Duodenal mucosa (tissue), 2 donors: ENCODE measurements at regions not wholly inside any gene's neighbourhood (a gene's known extent, or its start where the extent isn't known, plus 50 kb on each side); places are given as distances from the start of the nearest gene placed in this dataset.
"Not testable (repeated sequence)": the region's sequence is repeated elsewhere in the genome, so short reads cannot be mapped to it uniquely, and the experiment has no call there.

ENCODE experiments used
- H3K27ac ChIP-seq: one replicate; pipeline ENCODE4 v1.7.0; 2013; ENCODE audit warnings: low read depth, low read length
- H3K27me3 ChIP-seq, 2 donors: one replicate each; pipeline ENCODE4 v1.7.0; 2013; ENCODE audit warnings: low read length in 2 of 2, control low read depth in 1 of 2; ENCODE audit not compliant: insufficient read depth in 2 of 2, control insufficient read depth in 1 of 2
- H3K36me3 ChIP-seq, 2 donors: one replicate each; pipeline ENCODE4 v1.7.0; 2013; ENCODE audit warnings: low read length in 2 of 2, control low read depth in 1 of 2; ENCODE audit not compliant: insufficient read depth in 2 of 2, control insufficient read depth in 1 of 2
- H3K4me1 ChIP-seq, 2 donors: one replicate each; pipeline ENCODE4 v1.7.0; 2013; ENCODE audit warnings: low read length in 2 of 2, control low read depth in 1 of 2; ENCODE audit not compliant: insufficient read depth in 2 of 2, control insufficient read depth in 1 of 2
- H3K4me3 ChIP-seq, 2 donors: one replicate each; pipeline ENCODE4 v1.7.0; 2013; ENCODE audit warnings: low read length in 2 of 2, low read depth in 1 of 2
- H3K9ac ChIP-seq, 2 donors: one replicate each; pipeline ENCODE4 v1.7.0; 2013; ENCODE audit warnings: low read length in 2 of 2, low read depth in 1 of 2
- H3K9me3 ChIP-seq, 2 donors: one replicate each; pipeline ENCODE4 v1.7.0; 2013; ENCODE audit warnings: low read length in 2 of 2, control low read depth in 1 of 2; ENCODE audit not compliant: control insufficient read depth in 1 of 2

DNA sequence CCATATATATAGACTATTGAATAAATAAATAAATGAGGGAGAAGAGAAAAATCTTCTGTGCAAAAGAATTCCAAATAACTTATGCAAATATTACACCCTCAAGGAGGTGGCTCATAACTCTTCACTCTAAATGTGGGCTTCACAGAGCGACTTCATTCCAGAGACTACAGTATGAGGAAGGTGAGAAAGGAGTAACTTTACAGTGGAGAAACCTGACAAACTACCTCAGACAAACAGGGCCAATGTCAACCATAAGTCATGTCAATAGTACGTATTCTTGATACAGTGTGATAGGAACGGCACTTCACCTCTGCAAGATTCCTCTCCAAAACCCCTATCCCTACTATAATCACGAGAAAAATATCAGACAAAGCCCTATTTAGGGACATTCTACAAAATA is 158.4 kb upstream of the NAMPT start:
- H3K36me3 ChIP-seq: no peaks in the 10 kb centered on the region

DNA sequence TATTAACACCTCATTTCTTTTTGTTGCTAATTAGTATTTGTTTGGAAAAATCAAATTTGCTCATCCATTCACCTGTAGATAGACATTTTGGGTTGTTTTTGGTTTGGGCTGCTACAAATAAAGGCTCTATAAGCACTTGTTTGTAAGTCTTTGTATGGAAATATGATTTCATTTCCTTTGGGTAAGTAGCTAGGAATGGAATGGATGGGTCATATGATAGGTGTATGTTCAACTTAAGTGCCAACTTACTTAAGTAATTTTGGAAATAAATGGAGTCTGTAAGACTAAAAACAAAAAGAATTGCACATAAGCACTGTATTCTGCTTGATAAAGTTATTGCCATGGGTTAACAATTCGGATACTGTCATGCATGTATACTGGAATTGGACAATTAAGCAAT is 157.7 kb upstream of the NAMPT start:
- H3K4me3 ChIP-seq: no peak overlapping the region
- H3K9ac ChIP-seq: no peak overlapping the region
- H3K36me3 ChIP-seq: no peaks in the 10 kb centered on the region
- no peak overlapping the region for H3K27ac ChIP-seq
- H3K27me3 ChIP-seq: no peaks in the 10 kb centered on the region
- H3K9me3 ChIP-seq: no peaks in the 10 kb centered on the region
- H3K4me1 ChIP-seq: no peaks in the 10 kb centered on the region

More for the DNA sequence above, 158.4 kb upstream of the NAMPT start:
- Histone ChIP-seq H3K4me1 (no peaks in the 10 kb centered on the region), H3K9me3 (no peaks in the 10 kb centered on the region), H3K27ac (no peak overlapping the region), H3K9ac (no peak overlapping the region), H3K27me3 (no peaks in the 10 kb centered on the region), H3K4me3 (no peak overlapping the region)

DNA sequence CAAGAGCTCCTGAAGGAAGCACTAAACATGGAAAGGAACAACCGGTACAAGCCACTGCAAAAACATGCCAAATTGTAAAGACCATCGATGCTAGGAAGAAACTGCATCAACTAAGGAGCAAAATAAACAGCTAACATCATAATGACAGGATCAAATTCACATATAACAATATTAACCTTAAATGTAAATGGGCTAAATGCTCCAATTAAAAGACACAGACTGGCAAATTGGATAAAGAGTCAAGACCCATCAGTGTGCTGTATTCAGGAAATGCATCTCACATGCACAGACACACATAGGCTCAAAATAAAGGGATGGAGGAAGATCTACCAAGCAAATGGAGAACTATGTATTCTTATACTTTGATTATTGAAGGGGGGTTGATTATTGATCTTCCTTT is 156.6 kb upstream of the NAMPT start:
- H3K27me3 ChIP-seq, H3K9ac ChIP-seq, H3K4me1 ChIP-seq, H3K4me3 ChIP-seq, H3K36me3 ChIP-seq, H3K27ac ChIP-seq, H3K9me3 ChIP-seq: not testable (repeated sequence)

DNA sequence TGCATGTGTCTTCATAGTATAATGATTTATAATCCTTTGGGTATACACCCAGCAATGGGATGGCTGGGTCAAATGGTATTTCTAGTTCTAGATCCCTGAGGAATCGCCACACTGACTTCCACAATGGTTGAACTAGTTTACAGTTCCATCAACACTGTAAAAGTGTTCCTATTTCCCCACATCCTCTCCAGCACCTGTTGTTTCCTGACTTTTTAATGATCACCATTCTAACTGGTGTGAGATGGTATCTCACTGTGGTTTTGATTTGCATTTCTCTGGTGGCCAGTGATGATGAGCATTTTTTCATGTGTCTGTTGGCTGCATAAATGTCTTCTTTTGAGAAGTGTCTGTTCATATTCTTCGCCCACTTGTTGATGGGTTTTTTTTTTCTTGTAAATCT is 152.2 kb upstream of the NAMPT start:
- H3K4me3 ChIP-seq, H3K27ac ChIP-seq, H3K36me3 ChIP-seq, H3K4me1 ChIP-seq, H3K27me3 ChIP-seq, H3K9ac ChIP-seq, H3K9me3 ChIP-seq: not testable (repeated sequence)

DNA sequence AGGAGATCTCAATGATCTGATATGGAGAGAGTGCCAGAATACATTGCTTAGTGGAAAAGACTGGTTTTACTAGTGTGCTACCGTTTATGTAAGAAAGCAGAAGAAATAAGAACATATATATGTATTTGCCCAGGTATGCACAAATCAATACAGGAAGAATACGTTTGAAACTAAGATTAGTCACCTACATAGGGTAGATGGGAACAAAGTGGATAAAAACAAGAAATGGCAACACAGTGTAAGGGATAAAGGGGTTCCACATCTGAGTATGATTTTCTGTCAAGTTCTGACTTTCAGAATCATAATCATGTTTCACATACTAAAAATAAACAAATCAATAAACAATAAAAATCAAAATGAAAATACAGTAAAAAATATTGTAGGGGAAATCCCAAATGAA is 148.6 kb upstream of the NAMPT start:
- H3K27me3 ChIP-seq: no peaks in the 10 kb centered on the region
- H3K9ac ChIP-seq: no peak overlapping the region
- no peaks in the 10 kb centered on the region for H3K9me3 ChIP-seq
- H3K4me1 ChIP-seq: no peaks in the 10 kb centered on the region
- H3K36me3 ChIP-seq: no peaks in the 10 kb centered on the region
- no peak overlapping the region for H3K4me3 ChIP-seq
- H3K27ac ChIP-seq: no peak overlapping the region

DNA sequence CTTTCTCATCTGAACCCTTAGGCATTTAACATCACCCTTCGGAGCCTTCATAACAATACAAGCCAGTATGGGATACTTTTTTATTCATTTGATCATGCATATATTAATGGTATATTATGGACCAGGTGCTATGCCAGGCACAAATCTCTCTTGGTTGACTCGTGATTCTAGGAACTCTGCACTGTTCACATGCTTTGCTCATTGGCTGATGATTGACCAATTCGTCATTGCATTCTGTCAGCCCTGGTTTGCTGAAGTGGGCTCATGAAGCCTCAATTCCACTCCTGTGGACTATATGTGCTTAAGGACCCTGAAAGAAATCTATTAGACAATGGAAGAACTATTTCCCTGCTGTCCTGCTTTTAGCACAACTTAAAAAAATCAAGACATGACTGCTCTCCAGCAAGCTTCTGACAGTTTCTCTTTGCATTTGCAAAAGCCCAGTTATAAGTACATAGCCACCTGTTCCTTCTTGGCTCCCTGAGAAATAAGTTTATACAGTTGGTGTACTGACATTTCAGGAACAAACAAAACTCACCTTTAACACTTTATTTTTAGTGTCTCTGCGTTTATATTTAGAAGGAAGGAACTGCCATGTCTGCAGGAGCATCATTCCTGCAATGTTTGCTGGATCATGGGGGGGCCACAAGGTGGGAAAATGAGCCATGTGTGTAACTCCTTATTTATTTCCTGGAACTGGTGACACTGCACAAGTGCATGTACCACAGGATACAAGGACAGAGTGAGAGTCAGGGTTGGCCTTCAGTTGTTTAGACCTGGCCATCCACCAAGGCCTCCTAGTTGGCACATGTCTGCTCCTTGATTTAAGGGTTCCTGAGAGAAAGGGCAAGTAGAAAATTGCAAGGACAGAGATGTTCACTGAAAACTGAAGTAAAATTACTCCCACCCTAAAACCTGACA is 146.0 kb upstream of the NAMPT start:
- Histone ChIP-seq H3K9me3 (no peaks in the 10 kb centered on the region), H3K4me1 (peaks cover 0 to under 1% of the 10 kb centered on the region in 2 donors), H3K27ac (no peak overlapping the region), H3K36me3 (no peaks in the 10 kb centered on the region), H3K9ac (no peak overlapping the region), H3K4me3 (no peak overlapping the region), H3K27me3 (no peaks in the 10 kb centered on the region)

DNA sequence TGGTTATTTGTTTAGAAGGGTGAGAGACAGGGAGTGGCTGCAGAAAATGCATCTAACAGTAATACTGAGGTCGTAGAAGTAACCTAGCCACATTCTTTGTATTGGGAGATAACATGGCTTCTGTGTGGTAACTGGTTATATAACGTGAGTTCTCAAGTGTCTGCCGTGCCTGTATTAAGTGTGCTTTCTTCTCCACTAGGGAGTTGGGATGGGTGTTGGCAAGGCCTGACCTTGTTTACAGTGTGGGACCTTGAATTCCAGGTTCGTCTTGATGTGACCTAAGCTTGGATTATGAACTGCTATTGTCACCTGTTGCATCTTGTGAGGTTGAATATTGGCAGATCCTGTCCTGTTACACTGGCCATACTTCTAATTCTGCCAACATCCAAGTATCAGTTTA is 145.3 kb upstream of the NAMPT start:
- Histone ChIP-seq H3K27me3 (no peaks in the 10 kb centered on the region), H3K9ac (no peak overlapping the region), H3K36me3 (no peaks in the 10 kb centered on the region), H3K9me3 (no peaks in the 10 kb centered on the region), H3K4me1 (peaks cover 6 to 7% of the 10 kb centered on the region in 2 donors), H3K4me3 (no peak overlapping the region), H3K27ac (no peak overlapping the region)

DNA sequence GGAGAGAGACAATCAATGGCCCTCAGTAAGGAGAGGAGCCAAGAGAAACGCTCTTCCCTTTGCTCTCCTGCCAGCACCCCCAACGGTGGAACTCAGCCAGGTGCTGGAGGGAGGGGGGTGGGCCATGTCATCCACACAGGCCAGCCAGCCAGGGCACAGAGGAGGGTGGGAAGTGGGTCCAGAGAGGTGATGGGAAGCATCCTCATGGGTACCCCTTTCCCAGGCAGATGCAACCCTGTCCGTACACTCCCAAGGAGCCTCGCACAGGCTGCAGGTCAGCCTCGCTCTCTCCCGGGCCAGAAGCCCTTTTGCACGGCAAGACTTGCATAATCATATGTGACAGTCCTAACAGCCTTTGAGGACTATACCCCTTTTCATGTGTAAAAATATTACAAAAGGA is 142.0 kb upstream of the NAMPT start:
- Histone ChIP-seq H3K4me3 (no peak overlapping the region), H3K27me3 (no peaks in the 10 kb centered on the region)

DNA sequence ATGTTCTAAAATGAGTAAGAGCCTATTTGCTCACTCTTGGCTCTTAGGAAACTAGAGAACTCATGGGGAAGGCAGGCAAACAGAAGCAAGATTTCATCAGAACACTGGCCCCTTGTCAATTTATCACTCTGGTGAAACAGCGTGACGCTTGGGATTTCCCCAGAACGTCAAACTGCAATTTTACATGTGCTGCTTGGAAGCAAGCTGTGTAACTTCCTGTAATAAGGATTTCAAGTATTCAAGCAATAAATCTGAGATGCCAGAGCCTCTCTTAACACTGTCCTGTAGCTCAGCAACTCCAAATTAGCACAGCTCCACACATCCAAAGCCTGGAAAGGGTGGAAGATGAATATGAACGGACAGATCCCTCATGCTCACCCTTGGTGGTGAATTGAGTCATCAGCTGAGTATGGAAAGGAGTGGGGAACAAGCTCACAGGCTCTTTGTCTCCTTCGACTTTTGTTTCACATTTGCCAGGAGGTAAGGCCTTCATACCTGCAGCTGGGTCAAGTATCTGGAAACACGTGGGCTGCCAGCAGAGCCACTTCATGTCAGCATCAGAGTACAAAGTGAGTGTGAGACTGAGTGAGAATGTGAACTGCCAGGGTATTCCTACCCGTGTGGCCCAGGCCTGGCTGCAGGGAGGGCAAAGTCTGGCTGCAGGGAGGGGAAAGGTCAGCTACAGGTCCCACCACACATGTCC is 140.4 kb upstream of the NAMPT start:
- Histone ChIP-seq H3K36me3 (no peaks in the 10 kb centered on the region), H3K9ac (peak overlapping the region in 1 of 2 donors; percentile 2), H3K9me3 (no peaks in the 10 kb centered on the region), H3K4me3 (no peak overlapping the region), H3K27me3 (no peaks in the 10 kb centered on the region), H3K27ac (peak overlapping the region; percentile 11), H3K4me1 (peaks cover 8 to 21% of the 10 kb centered on the region in 2 donors)

More for the DNA sequence above, 142.0 kb upstream of the NAMPT start:
- Histone ChIP-seq H3K4me1 (peaks cover 8 to 21% of the 10 kb centered on the region in 2 donors), H3K27ac (no peak overlapping the region), H3K9ac (no peak overlapping the region), H3K9me3 (no peaks in the 10 kb centered on the region), H3K36me3 (no peaks in the 10 kb centered on the region)

DNA sequence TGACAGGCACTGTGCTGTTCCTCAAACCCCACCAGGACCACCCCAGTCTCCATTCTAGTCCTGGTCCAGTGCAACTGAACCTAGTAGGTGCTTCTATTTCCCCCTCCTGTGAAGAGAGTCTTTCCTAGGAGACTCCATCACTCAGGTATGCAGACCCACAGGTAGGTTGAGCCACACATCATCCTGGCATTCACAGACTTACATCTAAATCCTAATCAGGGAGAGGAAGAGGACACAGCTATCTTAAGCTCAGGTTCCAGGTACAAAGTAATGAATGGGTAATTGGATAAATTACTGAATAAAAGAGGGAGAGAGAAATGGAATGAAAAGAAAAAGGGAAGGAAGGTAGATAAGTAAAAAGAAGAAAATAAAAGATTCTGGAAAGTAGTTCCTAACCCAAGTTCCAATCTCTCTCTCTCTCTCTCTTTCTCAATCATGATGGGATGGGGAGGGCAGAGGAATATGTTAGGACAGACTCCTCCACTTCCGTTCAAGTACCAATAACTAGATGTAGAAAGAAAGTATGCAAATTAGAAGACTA is 139.8 kb upstream of the NAMPT start:
- no peak overlapping the region for H3K27ac ChIP-seq
- peaks cover 8 to 21% of the 10 kb centered on the region in 2 donors for H3K4me1 ChIP-seq
- no peak overlapping the region for H3K9ac ChIP-seq
- no peaks in the 10 kb centered on the region for H3K27me3 ChIP-seq
- no peak overlapping the region for H3K4me3 ChIP-seq
- no peaks in the 10 kb centered on the region for H3K9me3 ChIP-seq
- no peaks in the 10 kb centered on the region for H3K36me3 ChIP-seq
